ENCODE measurements at regions not wholly inside any gene's neighbourhood (a gene's known extent, or its start where the extent isn't known, plus 50 kb on each side); places are given as distances from the start of the nearest gene placed in this dataset.
A peak's percentile ranks its signal among the peaks of the same experiment; 100 is the strongest.

GRCh38 chr11:130617001-130617400 lies 168.6 kb downstream of the ADAMTS15 start:
- no peak for DNase-seq

GRCh38 chr11:130620548-130620947 lies 172.1 kb downstream of the ADAMTS15 start:
- DNase-seq: no peak

- DNase-seq: peak; percentile 13
These were observed 173.7 kb downstream of the ADAMTS15 start for GRCh38 chr11:130622141-130622542.

- no peak for DNase-seq
These were observed 175.5 kb downstream of the ADAMTS15 start for GRCh38 chr11:130623670-130624668.

GRCh38 chr11:130624971-130625544 lies 176.6 kb downstream of the ADAMTS15 start:
- DNase-seq: no peak

- no peak for DNase-seq
These were observed 177.3 kb downstream of the ADAMTS15 start for GRCh38 chr11:130625578-130626306.

- DNase-seq: no peak
These were observed 180.6 kb downstream of the ADAMTS15 start for GRCh38 chr11:130629039-130629438.

- DNase-seq: no peak
These were observed 182.7 kb downstream of the ADAMTS15 start for GRCh38 chr11:130631119-130631518.

GRCh38 chr11:130633466-130633865 lies 185.0 kb downstream of the ADAMTS15 start:
- no peak for DNase-seq

GRCh38 chr11:130634186-130634585 lies 185.7 kb downstream of the ADAMTS15 start:
- DNase-seq: no peak

- DNase-seq: peak; percentile 43
These were observed 186.6 kb downstream of the ADAMTS15 start for GRCh38 chr11:130634961-130635473.

GRCh38 chr11:130635937-130636630 lies 187.6 kb downstream of the ADAMTS15 start:
- no peak for DNase-seq

- DNase-seq: peak; percentile 69
These were observed 188.4 kb downstream of the ADAMTS15 start for GRCh38 chr11:130636722-130637464.

GRCh38 chr11:130637566-130637965 lies 189.1 kb downstream of the ADAMTS15 start:
- DNase-seq: no peak

GRCh38 chr11:130638033-130638432 lies 189.6 kb downstream of the ADAMTS15 start:
- no peak for DNase-seq

- no peak for DNase-seq
These were observed 190.2 kb downstream of the ADAMTS15 start for GRCh38 chr11:130638624-130639023.

- DNase-seq: no peak
These were observed 190.9 kb downstream of the ADAMTS15 start for GRCh38 chr11:130639369-130639768.

GRCh38 chr11:130640526-130640925 lies 192.1 kb downstream of the ADAMTS15 start:
- no peak for DNase-seq

- no peak for DNase-seq
These were observed 193.4 kb downstream of the ADAMTS15 start for GRCh38 chr11:130641876-130642275.

GRCh38 chr11:130642994-130643393 lies 194.5 kb downstream of the ADAMTS15 start:
- no peak for DNase-seq

GRCh38 chr11:130644187-130644586 lies 195.7 kb downstream of the ADAMTS15 start:
- no peak for DNase-seq
